DOHH2 (cell line): ENCODE measurements at regions not wholly inside any gene's neighbourhood (a gene's known extent, or its start where the extent isn't known, plus 50 kb on each side); places are given as distances from the start of the nearest gene placed in this dataset.
A peak's percentile ranks its signal among the peaks of the same experiment; 100 is the strongest.

Source experiments
- H3F3A ChIP-seq: fragments of 200-600 bp; sonication (generic), shearing (Covaris generic); 2 replicates; pipeline ENCODE4 v1.6.0; 2016; ENCODE audit warnings: antibody characterized with exemption, mild to moderate bottlenecking; ENCODE audit not compliant: control insufficient read depth, insufficient read depth
- H3K27ac ChIP-seq: fragments of 200-600 bp; sonication (generic); 2 replicates; pipeline ENCODE4 v1.5.1; 2014; ENCODE audit warnings: low read depth, mild to moderate bottlenecking, low read length, moderate library complexity
- H3K27me3 ChIP-seq: fragments of 200-600 bp; sonication (generic); 2 replicates; pipeline ENCODE4 v1.6.1; 2014; ENCODE audit warnings: mild to moderate bottlenecking, low read length, mixed read lengths; ENCODE audit not compliant: control insufficient read depth
- H3K36me3 ChIP-seq: fragments of 200-600 bp; sonication (generic); 2 replicates; pipeline ENCODE4 v1.6.1; 2014; ENCODE audit warnings: mild to moderate bottlenecking, low read length, moderate library complexity, mixed read lengths; ENCODE audit not compliant: control insufficient read depth
- H3K4me1 ChIP-seq: fragments of 200-600 bp; sonication (generic); 2 replicates; pipeline ENCODE4 v1.6.1; 2014; ENCODE audit warnings: mild to moderate bottlenecking, low read length, mixed read lengths; ENCODE audit not compliant: control insufficient read depth
- H3K4me2 ChIP-seq: fragments of 200-600 bp; sonication (generic); 2 replicates; pipeline ENCODE4 v1.6.0; 2014; ENCODE audit warnings: mild to moderate bottlenecking, low read length, moderate library complexity
- H3K4me3 ChIP-seq: fragments of 200-600 bp; sonication (generic); 2 replicates; pipeline ENCODE4 v1.5.1; 2014; ENCODE audit warnings: mild to moderate bottlenecking, low read length, mixed read lengths
- H3K79me2 ChIP-seq: fragments of 200-600 bp; sonication (generic); 2 replicates; pipeline ENCODE4 v1.6.1; 2014; ENCODE audit warnings: mild to moderate bottlenecking, low read length, mixed read lengths; ENCODE audit not compliant: control insufficient read depth
- H3K9me2 ChIP-seq: fragments of 200-600 bp; sonication (generic); replicated peaks from 2 replicates; pipeline ENCODE4 v1.6.1; 2014; ENCODE audit warnings: mild to moderate bottlenecking, low read length, mixed read lengths; ENCODE audit not compliant: control insufficient read depth
- H3K9me3 ChIP-seq: fragments of 200-600 bp; sonication (generic); 2 replicates; pipeline ENCODE4 v1.6.1; 2014; ENCODE audit warnings: antibody characterized with exemption, low read length, mixed read lengths; ENCODE audit not compliant: control insufficient read depth, insufficient read depth
- H4K20me1 ChIP-seq: fragments of 200-600 bp; sonication (generic); 2 replicates; pipeline ENCODE4 v1.6.0; 2014; ENCODE audit warnings: low read depth, mild to moderate bottlenecking, antibody characterized with exemption, low read length, moderate library complexity; ENCODE audit not compliant: control insufficient read depth, insufficient read depth
- EZH2phosphoT487 ChIP-seq: fragments of 200-600 bp; sonication (generic); IDR thresholded peaks from 2 replicates; pipeline ENCODE4 v1.6.1; 2017; ENCODE audit warnings: borderline replicate concordance, mild to moderate bottlenecking, antibody characterized with exemption, low read length, moderate library complexity, mixed read lengths
- TF ChIP-seq, protein P1 (sequence below): fragments of 200-600 bp; sonication (generic); IDR thresholded peaks from one replicate; pipeline ENCODE4 v1.5.1; 2014; ENCODE audit warnings: antibody characterized with exemption, mild to moderate bottlenecking, low read depth, low read length; ENCODE audit not compliant: poor library complexity, severe bottlenecking

DNA sequence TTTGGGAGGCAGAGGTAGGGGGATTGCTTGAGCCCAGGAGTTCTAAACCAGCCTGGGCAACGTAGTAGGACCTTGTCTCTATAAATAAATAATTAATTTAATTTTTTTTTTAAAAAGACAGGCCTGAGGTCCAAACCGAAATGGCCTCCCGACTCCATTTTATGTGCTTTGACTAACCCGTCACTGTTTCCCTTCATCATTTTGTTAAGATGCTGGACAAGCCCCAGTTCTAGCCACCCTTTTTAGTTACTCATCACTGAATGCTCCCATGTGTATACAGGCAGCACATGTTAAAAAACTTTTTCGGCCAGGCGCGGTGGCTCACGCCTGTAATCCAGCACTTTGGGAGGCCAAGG lies 83.6 kb upstream of the RESF1 start:
- peaks cover 59% of the 10 kb centered on the region for H3K36me3 ChIP-seq
- peaks cover 67% of the 10 kb centered on the region for H3K4me1 ChIP-seq
- H3K9me3 ChIP-seq = no peaks in the 10 kb centered on the region
- no peak for TF ChIP-seq EZH2phosphoT487
- TF ChIP-seq, protein P1, sequence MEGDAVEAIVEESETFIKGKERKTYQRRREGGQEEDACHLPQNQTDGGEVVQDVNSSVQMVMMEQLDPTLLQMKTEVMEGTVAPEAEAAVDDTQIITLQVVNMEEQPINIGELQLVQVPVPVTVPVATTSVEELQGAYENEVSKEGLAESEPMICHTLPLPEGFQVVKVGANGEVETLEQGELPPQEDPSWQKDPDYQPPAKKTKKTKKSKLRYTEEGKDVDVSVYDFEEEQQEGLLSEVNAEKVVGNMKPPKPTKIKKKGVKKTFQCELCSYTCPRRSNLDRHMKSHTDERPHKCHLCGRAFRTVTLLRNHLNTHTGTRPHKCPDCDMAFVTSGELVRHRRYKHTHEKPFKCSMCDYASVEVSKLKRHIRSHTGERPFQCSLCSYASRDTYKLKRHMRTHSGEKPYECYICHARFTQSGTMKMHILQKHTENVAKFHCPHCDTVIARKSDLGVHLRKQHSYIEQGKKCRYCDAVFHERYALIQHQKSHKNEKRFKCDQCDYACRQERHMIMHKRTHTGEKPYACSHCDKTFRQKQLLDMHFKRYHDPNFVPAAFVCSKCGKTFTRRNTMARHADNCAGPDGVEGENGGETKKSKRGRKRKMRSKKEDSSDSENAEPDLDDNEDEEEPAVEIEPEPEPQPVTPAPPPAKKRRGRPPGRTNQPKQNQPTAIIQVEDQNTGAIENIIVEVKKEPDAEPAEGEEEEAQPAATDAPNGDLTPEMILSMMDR = no peak
- H3K4me3 ChIP-seq = peak overlapping the region; percentile 31; the same call in 1 of the 2 replicates
- peaks cover 7% of the 10 kb centered on the region for H3F3A ChIP-seq
- no peaks in the 10 kb centered on the region for H3K27me3 ChIP-seq
- H3K9me2 ChIP-seq = no peaks in the 10 kb centered on the region
- H3K27ac ChIP-seq = peak overlapping the region; percentile 84
- H3K4me2 ChIP-seq = peak overlapping the region; percentile 59
- peaks cover 54% of the 10 kb centered on the region for H3K79me2 ChIP-seq
- H4K20me1 ChIP-seq = no peaks in the 10 kb centered on the region

DNA sequence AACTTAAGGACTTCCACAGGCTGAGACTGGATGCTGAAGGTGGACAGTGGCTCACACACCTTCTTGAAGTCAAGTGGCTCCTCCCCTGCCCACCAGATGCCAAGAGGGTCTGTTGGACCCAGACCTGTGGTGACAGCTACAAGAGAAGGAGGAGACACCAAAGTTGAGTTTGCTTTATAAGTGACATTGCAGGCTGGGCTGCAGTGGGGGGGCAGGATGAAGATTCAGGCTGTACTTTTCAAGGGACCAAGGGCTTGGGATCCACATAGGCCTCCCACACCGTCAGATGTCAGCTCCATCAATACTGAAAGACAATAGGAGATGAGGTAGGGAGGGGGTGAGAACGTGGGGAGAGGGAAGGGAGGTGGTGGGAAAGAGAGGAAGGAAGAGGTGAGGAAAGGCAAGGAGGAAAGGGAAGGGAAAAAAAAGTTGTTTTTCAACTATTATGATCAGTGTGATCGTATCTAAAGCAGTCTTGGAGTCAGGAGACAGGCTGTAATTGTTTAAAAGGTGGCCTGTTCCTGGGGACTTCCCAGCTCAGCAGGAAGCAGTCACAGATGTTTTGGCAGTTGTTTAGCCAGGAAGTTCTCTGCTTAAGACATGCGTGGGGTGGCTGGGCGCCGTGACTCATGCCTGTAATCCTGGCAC lies 84.1 kb upstream of the RESF1 start:
- Histone ChIP-seq H3F3A (peaks cover 7% of the 10 kb centered on the region), H4K20me1 (no peaks in the 10 kb centered on the region), H3K36me3 (peaks cover 54% of the 10 kb centered on the region), H3K4me1 (peaks cover 62% of the 10 kb centered on the region), H3K9me3 (no peaks in the 10 kb centered on the region), H3K4me3 (peak overlapping the region; percentile 46), H3K27ac (peak overlapping the region; percentile 84), H3K79me2 (peaks cover 49% of the 10 kb centered on the region), H3K27me3 (no peaks in the 10 kb centered on the region), H3K9me2 (no peaks in the 10 kb centered on the region), H3K4me2 (peak overlapping the region; percentile 59)
- no peak for TF ChIP-seq EZH2phosphoT487

DNA sequence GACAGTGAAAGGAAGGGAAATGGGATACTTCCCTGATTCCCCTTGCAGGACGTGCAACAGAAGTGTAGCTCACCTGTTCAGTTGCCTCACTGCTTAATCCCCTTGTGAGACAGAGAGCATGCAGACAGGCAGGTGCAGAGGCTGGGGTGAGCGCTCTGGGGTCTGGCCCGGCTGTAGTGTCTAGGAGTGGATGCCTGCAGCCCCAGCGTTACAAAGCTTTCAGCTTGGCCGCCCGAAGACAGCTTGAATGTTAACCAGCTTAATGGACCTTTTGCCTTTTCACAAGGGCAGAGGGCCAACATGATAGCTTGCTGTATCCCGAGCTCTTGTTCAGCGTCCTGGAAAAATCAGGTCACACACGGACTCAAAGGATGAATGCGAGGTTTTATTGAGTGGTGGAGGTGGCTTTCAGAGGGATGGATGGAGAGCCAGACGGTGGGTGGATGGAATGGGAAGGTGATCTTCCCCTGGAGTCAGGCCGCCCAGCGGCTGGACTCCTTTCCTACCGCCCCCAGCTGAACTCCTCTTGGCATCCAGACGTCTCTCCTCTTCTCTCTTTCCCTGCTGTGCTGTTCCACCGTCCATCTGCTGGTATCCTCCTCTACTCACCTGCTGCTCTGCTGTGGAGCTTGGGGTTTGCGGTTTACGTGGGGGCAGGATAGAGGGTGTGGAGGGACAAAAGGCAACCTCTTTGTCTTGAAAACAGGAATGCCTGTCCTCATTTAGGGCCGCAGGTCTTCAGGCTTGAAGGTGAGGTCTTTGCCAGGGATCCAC lies 86.2 kb upstream of the RESF1 start:
- H3F3A ChIP-seq = peaks cover 7% of the 10 kb centered on the region
- peaks cover 51% of the 10 kb centered on the region for H3K4me1 ChIP-seq
- H3K79me2 ChIP-seq = peaks cover 30% of the 10 kb centered on the region
- H3K4me2 ChIP-seq = no peak overlapping the region
- H4K20me1 ChIP-seq = no peaks in the 10 kb centered on the region
- H3K27me3 ChIP-seq = no peaks in the 10 kb centered on the region
- H3K36me3 ChIP-seq = peaks cover 41% of the 10 kb centered on the region
- no peak overlapping the region for H3K4me3 ChIP-seq
- no peaks in the 10 kb centered on the region for H3K9me3 ChIP-seq
- TF ChIP-seq EZH2phosphoT487 = no peak
- TF ChIP-seq, protein P1 = no peak
- H3K9me2 ChIP-seq = no peaks in the 10 kb centered on the region
- H3K27ac ChIP-seq = no peak overlapping the region

DNA sequence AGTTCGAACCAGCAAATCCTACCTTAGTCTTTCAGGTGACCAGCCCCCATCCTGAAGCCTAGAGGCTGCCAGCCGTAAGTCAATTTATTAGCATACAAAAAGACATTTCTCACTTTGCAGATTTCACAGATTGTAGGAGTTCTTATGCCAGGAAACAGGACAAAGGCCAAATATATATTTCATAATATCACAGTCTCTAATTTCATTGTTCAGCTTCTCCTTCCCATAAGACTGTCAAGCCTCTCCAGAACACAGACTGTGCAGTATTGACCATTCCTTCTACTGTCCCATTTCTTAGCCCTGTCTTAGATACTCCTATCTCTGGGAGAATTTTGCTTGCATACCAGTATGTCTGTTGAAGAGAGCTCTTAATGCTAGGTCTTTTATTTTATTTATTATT lies 89.2 kb upstream of the RESF1 start:
- H3K36me3 ChIP-seq = peaks cover 25% of the 10 kb centered on the region
- H3F3A ChIP-seq = no peaks in the 10 kb centered on the region
- no peak overlapping the region for H3K4me3 ChIP-seq
- peaks cover 37% of the 10 kb centered on the region for H3K4me1 ChIP-seq
- TF ChIP-seq EZH2phosphoT487 = no peak
- peaks cover 10% of the 10 kb centered on the region for H3K79me2 ChIP-seq
- H3K27ac ChIP-seq = no peak overlapping the region
- no peaks in the 10 kb centered on the region for H3K9me3 ChIP-seq
- no peaks in the 10 kb centered on the region for H4K20me1 ChIP-seq
- no peaks in the 10 kb centered on the region for H3K27me3 ChIP-seq
- no peak overlapping the region for H3K4me2 ChIP-seq
- H3K9me2 ChIP-seq = no peaks in the 10 kb centered on the region
